MM.1S (cell line): ENCODE measurements at regions not wholly inside any gene's neighbourhood (a gene's known extent, or its start where the extent isn't known, plus 50 kb on each side); places are given as distances from the start of the nearest gene placed in this dataset.

Source experiments
- DNase-seq: peaks from one replicate; pipeline ENCODE4 v3.0.0-alpha.2; 2015
- H2AFZ ChIP-seq: fragments of 300-600 bp; sonication (generic); 2 replicates; pipeline ENCODE4 v1.6.0; 2016; ENCODE audit warnings: antibody characterized with exemption, low read length
- H3F3A ChIP-seq: fragments of 300-600 bp; sonication (generic); 2 replicates; pipeline ENCODE4 v1.6.1; 2016; ENCODE audit warnings: mild to moderate bottlenecking, antibody characterized with exemption, low read length, moderate library complexity, mixed read lengths; ENCODE audit not compliant: insufficient read depth
- H3K27ac ChIP-seq: fragments of 300-600 bp; sonication (generic); 2 replicates; pipeline ENCODE4 v1.5.1; 2016; ENCODE audit warnings: mild to moderate bottlenecking, low read length
- H3K27me3 ChIP-seq: fragments of 300-600 bp; sonication (generic); replicated peaks from 2 replicates; pipeline ENCODE4 v1.6.0; 2016; ENCODE audit warnings: low read length; ENCODE audit not compliant: insufficient read depth
- H3K36me3 ChIP-seq: fragments of 300-600 bp; sonication (generic); replicated peaks from 2 replicates; pipeline ENCODE4 v1.6.1; 2016; ENCODE audit warnings: mild to moderate bottlenecking, low read length, mixed read lengths; ENCODE audit not compliant: insufficient read depth
- H3K4me1 ChIP-seq: fragments of 300-600 bp; sonication (generic); 2 replicates; pipeline ENCODE4 v1.6.1; 2016; ENCODE audit warnings: low read length, mixed read lengths
- H3K4me2 ChIP-seq: fragments of 300-600 bp; sonication (generic); 2 replicates; pipeline ENCODE4 v1.6.0; 2016; ENCODE audit warnings: low read depth, low read length
- H3K4me3 ChIP-seq: fragments of 300-600 bp; sonication (generic); 2 replicates; pipeline ENCODE4 v1.5.1; 2016; ENCODE audit warnings: low read length, mixed read lengths
- H3K79me2 ChIP-seq: fragments of 300-600 bp; sonication (generic); 2 replicates; pipeline ENCODE4 v1.6.1; 2016; ENCODE audit warnings: mixed run types, low read length, mixed read lengths
- H3K9ac ChIP-seq: fragments of 300-600 bp; sonication (generic); 2 replicates; pipeline ENCODE4 v1.6.1; 2016; ENCODE audit warnings: low read length, mixed read lengths
- H3K9me2 ChIP-seq: fragments of 300-600 bp; sonication (generic); replicated peaks from 2 replicates; pipeline ENCODE4 v1.6.1; 2016; ENCODE audit warnings: mild to moderate bottlenecking, low read length, mixed read lengths; ENCODE audit not compliant: insufficient read depth
- H3K9me3 ChIP-seq: fragments of 300-600 bp; sonication (generic); replicated peaks from 2 replicates; pipeline ENCODE4 v1.6.1; 2016; ENCODE audit warnings: mild to moderate bottlenecking, low read length, mixed read lengths; ENCODE audit not compliant: insufficient read depth
- H4K20me1 ChIP-seq: fragments of 300-600 bp; sonication (generic); 2 replicates; pipeline ENCODE4 v1.6.1; 2016; ENCODE audit warnings: mild to moderate bottlenecking, low read length, moderate library complexity, mixed read lengths; ENCODE audit not compliant: insufficient read depth
- CTCF ChIP-seq: fragments of 300-600 bp; sonication (generic); IDR thresholded peaks from 2 replicates; pipeline ENCODE4 v1.5.1; 2016; ENCODE audit warnings: antibody characterized with exemption, low read length, mixed read lengths
- EZH2 ChIP-seq: fragments of 300-600 bp; sonication (generic); optimal IDR thresholded peaks from 2 replicates; pipeline ENCODE3; 2017; ENCODE audit warnings: low read depth, mild to moderate bottlenecking, antibody characterized with exemption, low read length, mixed read lengths
- EZH2phosphoT487 ChIP-seq: fragments of 300-600 bp; sonication (generic); IDR thresholded peaks from 2 replicates; pipeline ENCODE4 v1.6.1; 2018; ENCODE audit warnings: antibody characterized with exemption, low read length

- H3K9me3 ChIP-seq, result no peaks in the 10 kb centered on the region
- no peak for DNase-seq
- H3K4me1 ChIP-seq, result no peaks in the 10 kb centered on the region
- no peak overlapping the region for H3K9ac ChIP-seq
- H3K4me2 ChIP-seq, result no peak overlapping the region
- no peaks in the 10 kb centered on the region for H4K20me1 ChIP-seq
- H3K4me3 ChIP-seq, result no peak overlapping the region
- no peaks in the 10 kb centered on the region for H3K27me3 ChIP-seq
- H2AFZ ChIP-seq, result no peak overlapping the region
- no peaks in the 10 kb centered on the region for H3K36me3 ChIP-seq
- TF ChIP-seq EZH2 (no peak), CTCF (no peak), EZH2phosphoT487 (no peak)
- H3K79me2 ChIP-seq, result no peaks in the 10 kb centered on the region
- H3F3A ChIP-seq, result no peaks in the 10 kb centered on the region
- H3K9me2 ChIP-seq, result no peaks in the 10 kb centered on the region
- H3K27ac ChIP-seq, result no peak overlapping the region
These were observed 163.6 kb upstream of the ZNF516 start for GRCh38 chr18:76658627-76659026.

GRCh38 chr18:76657911-76658470, 162.9 kb upstream of the ZNF516 start:
- Histone ChIP-seq H3F3A (no peaks in the 10 kb centered on the region), H3K4me2 (no peak overlapping the region), H3K27me3 (no peaks in the 10 kb centered on the region), H4K20me1 (no peaks in the 10 kb centered on the region), H3K79me2 (no peaks in the 10 kb centered on the region), H2AFZ (no peak overlapping the region), H3K4me3 (no peak overlapping the region), H3K36me3 (no peaks in the 10 kb centered on the region), H3K27ac (no peak overlapping the region), H3K4me1 (no peaks in the 10 kb centered on the region), H3K9me2 (no peaks in the 10 kb centered on the region), H3K9me3 (no peaks in the 10 kb centered on the region), H3K9ac (no peak overlapping the region)
- DNase-seq, result no peak
- no peak for TF ChIP-seq CTCF
- no peak for TF ChIP-seq EZH2
- no peak for TF ChIP-seq EZH2phosphoT487

DNA sequence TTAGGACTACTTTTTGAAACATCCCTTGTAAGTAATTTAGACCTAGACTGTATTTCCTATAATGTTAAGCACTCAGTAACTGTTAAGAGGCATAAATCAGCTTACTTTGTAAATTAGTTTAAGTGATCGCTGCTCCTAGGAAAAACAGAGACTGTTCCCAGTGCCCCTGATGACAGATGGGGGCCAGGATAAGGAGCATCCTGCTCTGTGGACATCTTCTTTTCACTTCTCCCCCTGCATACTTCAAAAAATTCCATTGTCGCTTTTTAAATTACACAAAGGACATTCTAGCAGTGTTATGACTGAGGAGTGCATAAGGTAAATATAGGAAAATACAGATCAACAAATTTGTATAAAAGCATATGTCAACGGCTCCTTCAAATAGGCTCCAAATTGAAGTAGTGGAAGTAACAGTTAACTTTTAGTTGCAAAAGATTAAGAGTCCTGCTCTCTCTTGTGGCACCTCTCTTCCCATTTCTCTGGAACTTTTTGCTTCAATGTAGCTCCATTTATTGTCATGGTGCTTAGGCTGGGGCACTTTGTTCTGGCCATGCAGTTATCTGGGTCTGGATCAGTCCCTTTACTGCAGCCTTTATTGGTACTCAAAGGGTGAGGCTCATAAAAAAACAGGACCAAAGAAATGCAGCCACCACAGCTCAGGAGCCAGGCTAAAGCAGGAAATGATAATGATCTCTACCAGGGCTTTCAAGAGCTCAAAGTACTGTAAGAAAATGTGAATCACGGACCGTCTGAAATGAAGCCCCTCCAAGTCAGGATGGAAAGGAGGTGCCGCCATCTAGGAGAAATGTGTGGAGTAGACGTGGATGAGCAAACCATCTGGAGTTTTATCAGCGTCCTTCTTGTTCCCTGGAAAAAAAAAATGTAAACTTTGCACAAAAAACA, 162.1 kb upstream of the ZNF516 start:
- no peaks in the 10 kb centered on the region for H3F3A ChIP-seq
- H3K36me3 ChIP-seq, result no peaks in the 10 kb centered on the region
- no peaks in the 10 kb centered on the region for H3K9me3 ChIP-seq
- no peaks in the 10 kb centered on the region for H3K9me2 ChIP-seq
- H3K9ac ChIP-seq, result no peak overlapping the region
- H3K4me1 ChIP-seq, result no peaks in the 10 kb centered on the region
- no peaks in the 10 kb centered on the region for H3K27me3 ChIP-seq
- H3K4me2 ChIP-seq, result no peak overlapping the region
- no peak overlapping the region for H2AFZ ChIP-seq
- H3K27ac ChIP-seq, result no peak overlapping the region
- no peaks in the 10 kb centered on the region for H3K79me2 ChIP-seq
- TF ChIP-seq EZH2 (no peak), CTCF (no peak), EZH2phosphoT487 (no peak)
- no peak for DNase-seq
- no peaks in the 10 kb centered on the region for H4K20me1 ChIP-seq
- H3K4me3 ChIP-seq, result no peak overlapping the region
